Lung microvascular endothelial cell (primary cell): ENCODE measurements at regions not wholly inside any gene's neighbourhood (a gene's known extent, or its start where the extent isn't known, plus 50 kb on each side); places are given as distances from the start of the nearest gene placed in this dataset.
A peak's percentile ranks its signal among the peaks of the same experiment; 100 is the strongest.
"Not testable (repeated sequence)": the region's sequence is repeated elsewhere in the genome, so short reads cannot be mapped to it uniquely, and the experiment has no call there.

ENCODE experiments used
- DNase-seq, 2 donors: peaks; one replicate each; pipeline versions ENCODE4 v3.0.0 to v3.0.0-alpha.2; 2010; ENCODE audit warnings: low read depth in 2 of 2

- no peak for DNase-seq
Measured at GRCh38 chr1:159641221-159641620, 53.6 kb downstream of the APCS start.

DNA sequence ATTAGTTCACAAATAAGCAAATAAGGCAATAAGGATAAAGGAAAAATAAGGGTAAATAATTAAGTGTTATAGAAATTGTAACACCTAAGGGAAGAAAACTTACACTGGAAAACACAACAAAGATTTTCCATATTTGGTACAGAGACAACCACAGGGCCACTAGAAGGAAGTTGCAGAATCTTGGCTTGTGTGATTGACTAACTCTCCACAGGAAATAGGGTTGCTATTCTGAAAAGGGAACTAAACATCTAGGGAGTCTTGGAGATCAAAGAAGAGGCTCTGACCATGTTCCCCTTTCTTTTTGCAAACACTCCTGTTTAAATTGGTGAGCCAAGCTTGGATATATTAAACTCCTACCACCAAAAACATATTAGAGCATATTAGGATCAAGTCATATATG, 59.1 kb downstream of the APCS start:
- DNase-seq: no peak

- no peak for DNase-seq
Measured at GRCh38 chr1:159647616-159648015, 60.0 kb downstream of the APCS start.

GRCh38 chr1:159652506-159652905, 61.9 kb downstream of the CRP start:
- no peak for DNase-seq

DNA sequence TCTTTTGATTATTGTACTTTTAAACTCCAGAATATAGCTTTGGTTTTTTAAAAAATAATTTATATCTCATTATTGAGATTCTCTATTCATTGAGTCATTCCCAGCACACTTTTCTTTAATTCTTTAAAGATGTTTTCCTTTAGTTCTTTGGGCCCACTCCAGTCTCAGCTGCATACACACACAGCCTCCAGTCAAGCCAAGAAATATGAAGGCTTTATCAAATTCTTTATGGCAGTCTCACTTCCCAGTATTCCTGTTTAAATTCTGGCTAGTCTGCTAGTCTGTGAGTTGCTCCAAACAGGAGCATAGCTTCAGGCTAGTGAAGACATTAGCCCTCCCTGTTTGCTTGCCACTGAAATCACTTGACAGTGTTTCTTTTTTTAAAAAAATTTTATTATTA, 61.2 kb downstream of the CRP start:
- DNase-seq: peak in 1 of 2 donors; percentile 21

DNA sequence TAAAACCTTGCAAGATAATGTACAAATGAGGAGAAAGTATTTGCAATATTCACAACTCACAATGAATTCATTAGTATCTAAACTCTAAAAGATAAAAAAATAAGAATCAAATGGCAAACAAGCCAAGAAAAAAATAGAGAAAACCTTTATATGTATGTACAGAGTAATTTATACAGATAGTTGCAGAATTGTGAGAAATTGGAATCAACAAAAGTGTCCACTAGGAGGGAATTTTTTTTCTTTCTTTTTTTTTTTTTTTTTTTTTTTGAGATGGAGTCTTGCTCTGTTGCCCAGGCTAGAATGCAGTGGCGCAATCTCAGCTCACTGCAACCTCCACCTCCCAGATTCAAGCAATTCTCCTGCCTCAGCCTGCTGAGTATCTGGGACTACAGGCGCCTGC, 56.9 kb downstream of the CRP start:
- not testable (repeated sequence) for DNase-seq
